RCC 7860 (cell line): ENCODE measurements at regions not wholly inside any gene's neighbourhood (a gene's known extent, or its start where the extent isn't known, plus 50 kb on each side); places are given as distances from the start of the nearest gene placed in this dataset.
"Not testable (repeated sequence)": the region's sequence is repeated elsewhere in the genome, so short reads cannot be mapped to it uniquely, and the experiment has no call there.

Source experiments
- DNase-seq: peaks from one replicate; pipeline ENCODE4 v3.0.0-alpha.2; 2015; ENCODE audit warnings: low spot score
- FAIRE-seq: peaks from 2 replicates; lab custom pipeline; 2012; peaks lifted over from hg19 to GRCh38; lab: Jason Lieb, UNC

DNA sequence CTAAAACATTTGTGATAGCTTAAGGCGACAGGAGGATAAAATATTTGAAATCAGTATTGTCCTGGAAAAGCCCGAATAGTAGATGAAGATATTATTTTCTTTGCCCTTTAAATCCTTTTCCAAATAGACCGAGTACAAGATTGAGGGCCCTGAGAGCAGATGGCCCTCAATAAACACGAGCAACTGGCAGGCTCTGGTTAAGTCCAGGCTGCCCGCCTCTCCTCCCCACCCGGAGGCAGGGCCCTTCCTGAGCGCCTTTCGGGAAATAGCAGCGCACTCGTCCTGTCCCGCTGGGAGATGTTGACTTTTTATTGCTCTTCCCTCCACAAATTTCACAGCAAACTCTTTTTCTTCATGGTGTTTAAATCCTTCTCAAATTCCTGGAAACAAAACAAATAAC, 50.8 kb upstream of the MAX start:
- FAIRE-seq (no peak), DNase-seq (no peak)

GRCh38 chr14:65156568-65157366, 54.5 kb upstream of the MAX start:
- FAIRE-seq = no peak

DNA sequence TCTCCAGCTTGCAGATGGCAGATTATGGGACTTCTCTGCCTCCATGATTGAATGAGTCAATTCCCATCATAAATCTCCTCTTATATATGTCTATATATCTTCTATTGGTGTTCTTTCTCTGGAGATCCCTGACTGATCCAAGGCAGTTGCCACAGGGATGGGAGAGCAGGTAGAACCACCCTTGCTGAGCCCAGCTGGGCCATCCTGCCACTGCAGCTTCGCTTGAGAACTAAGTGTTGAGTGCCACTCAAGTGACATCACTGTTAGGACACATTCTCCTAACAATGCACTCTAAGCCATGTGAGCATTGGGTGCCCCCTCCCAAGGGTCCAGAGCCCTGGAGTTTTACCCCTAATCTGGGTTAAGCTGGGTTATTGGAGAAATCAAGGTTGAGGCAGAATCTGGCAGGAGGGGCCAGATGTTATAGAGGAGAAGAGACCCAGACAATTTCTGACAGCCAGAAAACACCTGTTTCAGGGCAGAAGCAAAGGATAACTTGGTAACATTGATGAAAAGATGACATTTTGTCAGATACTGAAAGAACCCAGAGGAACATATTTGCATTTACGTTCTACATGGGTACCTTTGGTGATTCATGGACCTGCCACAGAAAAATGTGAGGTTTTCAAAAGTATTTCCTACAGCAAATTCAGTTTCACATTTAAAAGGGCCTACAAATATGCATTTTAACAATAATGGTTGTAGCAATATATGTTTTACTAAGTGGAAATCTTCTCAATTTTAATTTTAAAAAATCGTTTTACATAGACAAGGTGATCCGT, 57.2 kb upstream of the MAX start:
- DNase-seq = no peak
- no peak for FAIRE-seq

More at GRCh38 chr14:65156568-65157366, 54.5 kb upstream of the MAX start:
- no peak for DNase-seq

GRCh38 chr14:65160091-65160490, 57.8 kb upstream of the MAX start:
- DNase-seq = no peak
- FAIRE-seq = no peak

GRCh38 chr14:65162031-65162430, 59.7 kb upstream of the MAX start:
- FAIRE-seq (no peak), DNase-seq (no peak)

DNA sequence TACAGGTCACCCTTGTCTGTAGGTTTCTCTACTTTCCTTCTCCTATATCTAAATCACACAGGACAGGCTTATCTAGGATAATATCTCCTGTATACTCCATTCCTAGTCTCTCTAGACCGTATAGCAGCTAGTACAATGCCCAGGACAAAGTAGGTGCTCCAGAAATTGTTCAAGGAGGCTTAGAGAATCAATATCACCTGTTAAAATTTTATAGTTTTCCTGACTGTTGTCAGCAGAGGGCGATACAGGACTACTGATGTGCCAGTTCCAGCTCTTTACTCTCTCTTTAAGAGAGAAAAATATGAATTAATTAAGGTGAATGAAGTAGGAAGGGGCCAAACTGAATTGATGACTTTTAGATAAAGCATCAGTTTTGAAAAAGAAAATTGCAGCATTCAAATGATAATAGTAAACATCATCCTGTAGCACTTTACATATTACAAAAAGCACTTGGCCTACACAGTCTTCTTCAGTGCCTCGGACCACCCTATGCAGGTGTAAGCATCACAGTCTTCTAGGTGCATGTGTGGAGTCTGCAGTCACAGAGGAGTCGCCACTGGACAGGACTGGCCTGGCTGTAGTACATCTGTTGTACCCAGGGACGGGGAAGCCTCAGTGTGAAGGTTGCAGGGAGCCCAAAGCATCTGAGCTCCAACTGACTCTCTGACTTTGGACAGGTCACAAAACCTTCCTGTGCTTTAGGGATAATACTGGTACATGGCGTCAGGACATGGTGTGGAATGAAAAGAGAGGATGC, 61.9 kb upstream of the MAX start:
- DNase-seq = peak; percentile 28
- FAIRE-seq = no peak

- DNase-seq = no peak
- no peak for FAIRE-seq
These were observed 62.5 kb upstream of the MAX start for GRCh38 chr14:65164825-65165135.

DNA sequence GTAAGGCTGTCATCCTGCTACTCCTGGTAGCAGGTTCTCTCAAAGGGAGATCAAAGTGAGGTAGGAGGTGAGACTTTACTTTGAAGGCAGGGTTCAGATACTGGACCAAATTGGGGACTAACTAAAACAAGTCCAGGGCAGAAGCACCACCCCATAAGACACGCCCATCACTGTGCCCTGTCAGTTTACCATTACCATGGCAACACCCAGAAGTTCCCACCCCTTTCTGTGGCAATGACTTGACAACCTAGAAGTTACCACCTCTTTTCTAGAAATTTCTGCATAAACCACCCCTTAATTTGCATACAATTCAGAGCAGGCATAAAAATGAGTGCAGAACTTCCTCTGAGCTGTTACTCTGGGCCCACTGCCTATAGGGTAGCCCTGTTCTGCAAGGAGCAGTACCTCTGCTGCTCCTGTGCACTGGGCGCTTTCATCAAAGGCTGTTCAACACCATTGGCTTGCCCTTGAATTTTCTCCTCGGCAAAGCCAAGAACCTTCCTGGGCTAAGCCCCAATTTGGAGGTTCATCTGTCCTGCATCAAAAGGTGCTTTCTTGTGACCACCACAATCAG, 64.8 kb upstream of the MAX start:
- no peak for FAIRE-seq
- no peak for DNase-seq

DNA sequence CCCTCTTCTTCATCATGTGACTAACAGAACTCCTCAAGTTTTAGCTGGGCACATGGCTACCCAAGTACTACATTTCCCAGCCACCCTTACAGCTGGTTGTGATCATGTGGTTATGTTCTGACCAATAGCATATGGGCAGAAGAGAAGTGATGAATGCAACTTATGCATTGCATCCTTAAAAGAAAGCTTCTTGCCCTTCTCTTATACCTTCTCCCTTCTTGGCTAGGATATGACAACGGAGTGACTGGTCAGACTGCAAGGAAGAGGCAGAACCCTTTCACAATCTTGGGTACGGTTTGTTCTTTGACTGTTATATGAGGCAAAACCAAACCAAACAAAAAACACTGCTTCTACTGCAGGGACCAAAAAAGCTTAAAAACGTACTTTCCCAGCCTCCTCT, 66.5 kb upstream of the MAX start:
- FAIRE-seq = no peak

GRCh38 chr14:65169351-65169750, 67.0 kb upstream of the MAX start:
- no peak for DNase-seq
- FAIRE-seq = no peak

More for the DNA sequence above, 66.5 kb upstream of the MAX start:
- no peak for DNase-seq

- FAIRE-seq (no peak), DNase-seq (no peak)
These were observed 68.0 kb upstream of the MAX start for GRCh38 chr14:65170318-65170717.

GRCh38 chr14:65170768-65171507, 68.6 kb upstream of the MAX start:
- FAIRE-seq (no peak), DNase-seq (peak; percentile 47)

DNA sequence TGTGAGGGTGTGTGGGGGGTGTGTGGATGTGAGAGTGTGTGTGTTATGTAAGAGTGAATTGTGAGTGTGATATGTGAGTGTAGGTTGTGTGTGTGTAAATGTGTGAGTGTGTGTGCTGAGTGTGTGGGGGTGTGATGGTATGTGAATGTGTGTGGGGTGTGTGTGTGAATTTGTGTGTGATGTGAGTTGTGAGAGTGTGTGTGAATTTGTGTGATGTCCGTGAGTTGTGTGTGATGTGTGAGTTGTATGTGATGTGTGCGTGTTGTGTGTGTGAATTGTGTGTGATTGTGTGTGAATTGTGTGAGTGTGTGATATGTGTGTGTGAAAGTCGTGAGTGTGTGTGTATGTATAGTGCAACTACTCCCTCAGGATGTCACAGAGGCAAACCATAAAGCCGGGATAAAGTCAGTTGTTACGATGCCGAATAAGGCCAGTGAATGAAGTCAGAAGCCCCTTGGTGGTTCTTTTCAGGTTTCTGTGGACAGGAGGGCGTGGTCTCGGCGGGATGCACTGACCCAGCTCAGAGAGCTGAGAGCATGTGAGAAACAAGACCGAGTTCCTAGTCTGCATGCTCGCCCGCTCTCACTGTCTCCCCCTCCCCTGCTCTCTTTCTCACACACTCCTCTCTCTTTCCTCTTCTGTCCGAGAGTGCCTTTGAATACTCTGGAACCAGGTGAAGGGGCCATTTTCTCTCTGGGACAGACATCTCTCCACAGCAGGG, 71.8 kb upstream of the MAX start:
- FAIRE-seq (no peak), DNase-seq (no peak)

- FAIRE-seq (no peak), DNase-seq (no peak)
These were observed 72.5 kb upstream of the MAX start for GRCh38 chr14:65174783-65175182.

GRCh38 chr14:65177551-65177950, 75.2 kb upstream of the MAX start:
- no peak for FAIRE-seq
- DNase-seq = no peak

DNA sequence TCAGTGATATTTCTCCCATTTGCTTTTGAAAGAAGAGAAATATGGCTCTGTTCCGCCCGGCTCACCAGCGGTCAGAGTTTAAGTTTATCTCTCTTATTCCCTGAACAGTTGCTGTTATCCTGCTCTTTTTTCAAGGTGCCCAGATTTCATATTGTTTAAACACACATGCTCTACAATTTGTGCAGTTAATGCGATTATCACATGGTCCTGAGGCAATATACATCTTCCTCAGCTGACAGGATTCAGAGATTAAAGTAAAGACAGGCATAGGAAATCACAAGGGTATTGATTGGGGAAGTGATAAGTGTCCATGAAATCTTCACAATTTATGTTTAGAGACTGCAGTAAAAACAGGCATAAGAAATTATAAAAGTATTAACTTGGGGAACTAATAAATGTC, 76.9 kb upstream of the MAX start:
- FAIRE-seq, DNase-seq: not testable (repeated sequence)

DNA sequence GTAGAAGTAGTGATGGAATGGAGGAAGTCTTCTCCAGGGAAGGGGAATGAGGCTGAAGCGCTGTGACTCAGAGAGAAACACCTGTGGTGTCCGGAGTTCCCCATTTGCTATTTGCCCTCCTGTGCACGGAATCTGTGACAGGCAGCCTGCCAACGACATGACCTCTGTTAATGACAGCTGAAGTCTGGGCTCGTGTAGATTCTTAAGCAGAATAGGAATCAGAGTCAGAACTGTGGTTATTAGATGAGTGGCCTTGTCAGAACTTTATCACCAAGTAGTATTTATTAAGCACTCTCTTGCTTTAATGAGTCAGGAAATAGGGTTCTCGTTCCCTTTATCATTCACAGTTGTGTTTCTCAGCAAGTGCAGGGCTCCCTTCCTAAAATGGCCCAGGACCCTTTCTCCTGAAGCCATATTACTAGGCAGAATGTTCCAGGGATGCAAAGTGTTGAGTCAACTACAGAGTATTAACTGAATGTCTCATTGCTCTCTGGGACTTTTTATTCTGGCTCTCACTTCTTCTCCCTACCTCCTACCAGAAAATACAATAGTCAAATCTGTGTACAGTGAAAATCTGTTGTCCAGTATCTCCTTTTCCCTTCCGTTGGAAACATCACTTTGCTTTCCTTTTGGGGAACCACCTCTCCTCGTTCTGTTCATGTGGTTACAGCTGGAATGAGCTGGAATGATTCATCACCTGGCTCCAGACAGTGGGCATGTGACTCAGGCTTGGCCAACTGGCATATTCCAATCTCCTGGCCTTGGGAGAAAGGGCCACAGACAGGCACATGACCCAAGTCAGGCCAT, 77.8 kb upstream of the MAX start:
- DNase-seq = peak; percentile 90
- FAIRE-seq = peak; percentile 87

- FAIRE-seq (no peak), DNase-seq (no peak)
These were observed 78.4 kb upstream of the MAX start for GRCh38 chr14:65180725-65181025.

DNA sequence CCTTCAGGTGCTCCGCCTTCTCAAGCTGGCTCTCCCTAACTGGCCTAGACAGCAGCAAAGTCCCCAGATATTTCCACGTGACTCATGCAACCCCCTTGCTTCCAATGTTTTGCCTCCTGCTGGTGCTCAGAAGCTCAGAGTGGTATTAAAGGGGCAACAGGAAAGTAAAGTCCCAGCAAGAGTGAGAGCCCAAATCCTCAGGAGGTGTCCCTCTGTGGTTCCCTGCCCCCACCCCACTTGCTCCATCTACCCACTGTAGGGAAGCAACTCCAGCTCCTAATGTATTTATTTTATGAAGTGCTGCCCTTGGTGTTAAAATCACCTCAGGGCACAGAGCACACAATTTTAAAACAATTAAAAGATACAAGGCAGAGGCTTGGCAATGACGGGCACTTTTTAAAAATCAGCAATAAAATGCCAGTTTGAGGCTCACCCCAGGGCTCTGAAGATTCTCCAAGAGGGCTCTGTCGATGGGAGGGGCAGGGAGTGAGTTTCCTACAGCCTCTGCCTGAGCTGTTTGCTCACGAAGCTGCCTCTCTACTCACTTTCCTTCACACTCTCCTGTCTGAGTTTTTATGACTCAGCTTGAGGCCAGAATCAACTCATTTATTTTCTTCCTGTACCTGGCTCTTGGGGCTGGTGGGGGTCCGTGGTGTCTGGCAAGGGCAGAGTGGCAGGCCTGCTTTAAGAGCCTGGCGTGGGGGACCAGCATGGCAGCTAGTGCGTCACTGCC, 81.9 kb upstream of the MAX start:
- DNase-seq = peak; percentile 57
- FAIRE-seq = no peak
